ENCODE measurements at regions not wholly inside any gene's neighbourhood (a gene's known extent, or its start where the extent isn't known, plus 50 kb on each side); places are given as distances from the start of the nearest gene placed in this dataset.
"Not testable (repeated sequence)": the region's sequence is repeated elsewhere in the genome, so short reads cannot be mapped to it uniquely, and the experiment has no call there.

DNA sequence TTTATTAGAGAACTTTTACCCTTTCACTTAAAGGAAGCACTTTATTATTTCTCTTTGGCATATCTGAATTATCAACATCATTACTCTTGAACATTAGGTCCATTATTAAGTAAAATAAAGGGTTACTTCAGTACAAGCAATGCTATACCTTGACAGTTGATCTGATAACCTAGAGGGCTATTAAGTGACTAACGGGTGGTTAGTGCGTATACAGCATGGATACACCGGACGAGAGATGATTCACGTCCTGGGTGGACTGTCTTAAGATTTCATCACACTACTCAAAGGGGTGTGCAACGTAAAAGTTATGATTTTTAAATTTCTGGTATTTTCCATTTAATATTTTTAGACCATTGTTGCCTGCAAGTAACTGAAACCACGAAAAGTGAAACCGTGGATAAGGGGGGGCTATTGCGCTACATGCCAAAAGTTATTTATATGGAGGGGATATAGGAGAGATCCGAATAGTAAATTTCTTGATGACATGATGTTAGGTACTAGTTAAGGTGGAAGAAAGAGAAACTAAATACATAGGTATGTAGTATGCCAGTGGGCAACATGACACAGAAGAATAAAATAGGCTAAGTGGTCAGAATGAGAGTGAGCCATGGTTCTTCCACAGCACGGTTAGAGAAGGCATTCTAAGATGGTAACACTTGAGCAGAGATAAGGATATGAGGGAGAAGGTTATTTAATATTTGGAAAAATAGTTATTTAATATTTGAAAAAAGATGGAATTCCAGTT, 230.8 kb upstream of the ANKRD50 start:
- DNase-seq (ENCODE audit: low spot score) = no peak

DNA sequence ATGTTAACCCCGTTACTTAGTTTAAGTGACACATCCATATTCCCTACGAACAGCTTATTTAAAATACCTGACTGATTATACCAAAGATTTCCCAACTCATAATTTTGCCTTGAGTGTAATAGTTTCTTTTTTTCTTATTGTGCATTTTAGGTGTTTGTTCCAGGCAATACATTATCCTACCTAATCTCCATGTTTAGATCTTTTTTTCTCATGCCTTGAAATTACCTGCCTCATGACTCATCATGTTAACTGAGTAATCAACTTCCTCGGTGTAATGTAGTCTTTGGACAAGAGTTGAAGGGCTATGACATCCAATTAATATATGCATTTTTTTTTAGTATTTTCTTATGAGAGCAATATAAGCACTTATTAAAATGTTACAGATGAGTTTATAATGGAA, 228.7 kb upstream of the ANKRD50 start:
- no peak for DNase-seq (ENCODE audit: low spot score)

DNA sequence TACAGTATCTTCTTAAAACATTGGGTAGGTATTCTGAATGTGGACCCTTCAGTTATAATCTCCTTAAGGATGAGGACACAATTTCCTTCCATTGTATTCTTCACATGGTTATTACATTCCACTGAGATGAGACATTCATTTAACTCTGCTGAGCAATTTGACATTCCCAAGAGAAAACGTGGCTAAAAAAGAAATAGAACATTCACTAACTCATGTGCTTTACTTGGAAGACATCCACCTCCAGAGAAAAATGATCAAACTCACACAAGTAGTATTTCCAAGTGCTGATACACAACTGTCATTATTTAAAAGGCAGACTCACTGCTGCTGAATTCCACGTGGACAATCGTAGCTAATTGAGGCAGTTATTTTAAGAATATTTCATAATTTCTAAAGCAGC, 227.9 kb upstream of the ANKRD50 start:
- DNase-seq (ENCODE audit: low spot score) = peak; percentile 61

- no peak for DNase-seq (ENCODE audit: low spot score)
These were observed 227.4 kb upstream of the ANKRD50 start for GRCh38 chr4:124939908-124940307.

GRCh38 chr4:124938836-124939235, 226.3 kb upstream of the ANKRD50 start:
- DNase-seq (ENCODE audit: low spot score) = no peak

DNA sequence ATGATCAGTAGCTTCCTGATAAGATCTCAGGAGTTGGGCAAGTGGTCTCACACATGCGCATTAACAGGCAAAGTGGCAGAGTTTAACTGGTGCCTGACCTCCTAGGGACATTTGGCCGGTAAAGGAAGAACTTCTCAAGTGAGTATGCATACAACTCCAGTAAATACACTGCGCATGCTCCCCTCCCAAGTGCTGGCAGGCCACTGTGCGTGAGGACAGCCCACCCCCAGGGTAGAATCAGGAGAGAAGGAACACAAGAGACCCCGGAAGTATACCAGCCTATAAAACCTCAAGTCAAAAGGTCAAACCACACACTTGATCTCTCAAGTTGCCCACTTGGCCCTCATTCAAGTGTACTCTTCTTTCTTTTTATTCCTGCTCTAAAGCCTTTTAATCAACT, 225.5 kb upstream of the ANKRD50 start:
- no peak for DNase-seq (ENCODE audit: low spot score)

GRCh38 chr4:124936427-124936826, 223.9 kb upstream of the ANKRD50 start:
- DNase-seq (ENCODE audit: low spot score) = peak; percentile 33

DNA sequence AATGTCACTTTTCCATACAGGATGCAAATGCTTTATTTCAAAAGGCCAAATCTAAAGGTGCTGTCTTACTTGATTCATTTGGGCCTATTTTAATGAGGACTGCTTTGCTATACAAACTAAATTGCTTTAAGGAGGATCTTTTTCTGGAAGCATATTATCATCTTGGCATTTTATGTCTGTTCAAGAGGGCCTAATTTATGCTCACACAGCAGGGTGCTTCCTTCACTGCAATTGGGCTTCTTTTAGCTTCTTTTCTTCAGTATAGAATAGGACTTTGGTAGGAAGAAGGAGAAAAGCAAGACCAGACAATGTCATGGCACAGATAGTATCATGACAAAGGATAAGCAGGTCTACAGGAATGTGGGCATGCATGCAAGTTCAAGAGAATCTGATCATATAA, 222.4 kb upstream of the ANKRD50 start:
- no peak for DNase-seq (ENCODE audit: low spot score)

DNA sequence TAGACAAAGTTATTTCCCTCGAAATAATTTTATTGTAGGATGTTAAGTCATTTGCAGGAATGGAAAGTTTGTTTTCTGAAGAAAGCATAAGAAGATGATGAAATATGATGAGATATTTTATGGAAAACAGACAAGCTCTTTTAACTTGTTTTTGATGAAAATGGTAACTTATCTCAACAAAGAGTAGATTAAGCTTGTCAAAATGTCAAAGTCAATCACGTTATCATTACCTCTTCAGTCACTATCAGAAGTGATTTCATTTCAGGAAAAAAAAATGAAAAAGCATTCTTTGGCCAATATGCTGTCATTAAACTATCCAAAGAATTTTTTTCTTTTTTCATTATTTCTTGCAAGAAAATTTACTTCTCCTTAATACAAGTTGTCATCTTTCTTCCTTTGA, 221.0 kb upstream of the ANKRD50 start:
- DNase-seq (ENCODE audit: low spot score) = no peak

DNA sequence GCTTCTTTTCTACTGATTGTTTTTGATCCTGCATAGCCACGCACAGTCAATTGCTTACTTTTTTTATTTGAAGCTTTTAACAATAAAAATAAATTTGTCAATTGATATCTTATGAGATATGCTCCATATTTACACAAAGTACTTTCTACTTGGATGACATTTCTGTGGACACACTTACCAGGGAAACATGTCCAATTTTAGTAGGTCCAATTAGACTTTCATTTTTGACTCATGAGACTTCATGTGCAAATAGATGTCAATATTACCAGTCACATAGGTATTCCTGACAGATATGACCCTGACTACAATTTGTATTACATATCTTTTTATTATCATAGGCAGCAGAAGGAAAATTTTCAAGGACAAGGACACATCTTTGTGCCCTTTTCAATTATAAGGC, 219.9 kb upstream of the ANKRD50 start:
- no peak for DNase-seq (ENCODE audit: low spot score)

DNA sequence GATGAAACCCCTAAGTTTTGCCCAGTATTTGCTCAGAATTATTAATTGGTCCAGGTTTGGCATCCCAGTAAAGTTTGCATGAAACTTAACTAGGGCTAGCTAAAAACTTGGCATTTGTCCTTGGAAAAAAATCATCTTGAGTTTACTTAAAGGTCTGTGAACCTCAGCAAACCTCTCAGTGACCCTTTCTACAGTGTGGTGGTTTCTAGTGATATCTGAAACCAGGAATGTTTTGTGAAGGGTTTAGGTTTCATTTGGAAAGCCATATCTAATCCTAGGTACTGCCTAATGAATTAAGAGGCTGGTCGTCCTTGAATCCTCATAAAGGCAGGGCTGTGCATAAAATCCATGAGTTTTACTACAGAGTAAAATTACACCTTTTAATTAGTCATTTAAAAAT, 218.5 kb upstream of the ANKRD50 start:
- DNase-seq (ENCODE audit: low spot score) = no peak

DNA sequence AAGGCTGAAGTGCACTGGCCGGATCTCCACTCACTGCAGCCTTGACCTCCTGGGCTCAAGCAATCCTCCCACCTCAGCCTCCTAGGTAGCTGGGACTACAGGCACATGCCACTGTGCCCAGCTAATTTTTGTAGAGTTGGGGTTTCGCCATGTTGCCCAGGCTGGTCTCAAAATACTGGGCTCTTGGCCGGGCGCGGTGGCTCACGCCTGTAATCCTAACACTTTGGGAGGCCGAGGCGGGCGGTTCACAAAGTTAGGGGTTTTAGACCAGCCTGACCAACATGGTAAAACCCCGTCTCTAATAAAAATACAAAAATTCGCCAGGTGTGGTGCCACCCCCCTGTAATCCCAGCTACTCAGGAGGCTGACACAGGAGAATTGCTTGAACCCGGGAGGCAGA, 210.2 kb upstream of the ANKRD50 start:
- not testable (repeated sequence) for DNase-seq (ENCODE audit: low spot score)

- no peak for DNase-seq (ENCODE audit: low spot score)
These were observed 206.1 kb upstream of the ANKRD50 start for GRCh38 chr4:124918559-124919122.

DNA sequence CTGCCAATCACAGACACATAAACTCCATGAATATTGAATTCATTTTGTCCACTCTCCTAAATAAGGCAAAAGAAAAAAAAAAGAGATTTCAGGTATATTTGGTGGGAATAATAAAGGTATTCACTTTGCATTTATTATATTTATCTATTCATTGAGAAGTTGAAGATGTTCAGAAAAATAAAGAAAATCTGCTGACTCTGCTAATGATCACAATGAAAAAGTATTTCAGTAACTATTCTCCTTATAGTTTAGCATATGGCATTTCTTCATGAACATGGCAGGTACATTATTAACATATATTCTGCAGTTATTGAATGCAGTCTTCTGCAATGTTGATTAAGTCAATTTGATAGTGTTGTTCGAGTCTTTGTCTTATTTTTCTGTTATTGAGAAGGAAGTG, 202.5 kb upstream of the ANKRD50 start:
- DNase-seq (ENCODE audit: low spot score) = no peak

GRCh38 chr4:124913237-124913636, 200.7 kb upstream of the ANKRD50 start:
- no peak for DNase-seq (ENCODE audit: low spot score)

DNA sequence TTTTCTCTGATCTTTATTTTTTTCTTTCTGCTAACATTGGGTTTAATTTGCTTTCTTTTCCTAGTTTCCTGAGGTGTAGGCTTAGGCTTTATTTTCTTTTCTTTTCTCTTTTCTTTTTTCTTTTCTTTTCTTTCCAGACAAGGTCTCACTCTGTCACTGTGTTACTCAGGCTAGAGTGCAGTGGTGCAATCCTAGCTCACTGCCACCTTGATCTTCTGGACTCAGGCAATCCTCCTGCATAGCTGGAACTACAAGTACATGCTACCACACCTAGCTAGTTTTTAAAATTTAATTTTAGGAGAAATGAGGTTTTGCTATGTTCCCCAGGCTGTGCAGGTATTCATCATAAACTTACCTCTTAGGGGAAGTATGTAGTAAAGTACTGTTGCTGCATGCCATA, 197.8 kb upstream of the ANKRD50 start:
- no peak for DNase-seq (ENCODE audit: low spot score)

DNA sequence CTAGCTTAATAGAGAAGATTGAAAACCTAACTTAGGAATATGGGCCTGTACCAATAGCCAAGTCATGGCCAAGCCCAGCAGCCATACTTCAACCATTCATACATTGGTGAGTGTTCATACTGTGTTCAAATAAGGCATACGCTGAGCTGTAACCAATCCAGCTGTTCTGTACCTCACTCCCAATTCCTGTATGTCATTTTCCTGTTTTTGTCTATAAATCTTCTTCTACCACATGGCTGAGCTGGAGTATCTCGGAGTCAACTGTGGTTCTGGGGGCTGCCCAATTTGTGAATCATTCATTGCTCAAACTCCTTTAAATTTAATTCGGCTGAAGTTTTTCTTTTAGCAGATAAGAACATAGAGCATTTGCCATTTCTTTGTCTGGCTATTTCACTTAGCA, 195.3 kb upstream of the ANKRD50 start:
- peak; percentile 24 for DNase-seq (ENCODE audit: low spot score)

- no peak for DNase-seq (ENCODE audit: low spot score)
These were observed 192.9 kb upstream of the ANKRD50 start for GRCh38 chr4:124905441-124905840.

- DNase-seq (ENCODE audit: low spot score) = no peak
These were observed 192.3 kb upstream of the ANKRD50 start for GRCh38 chr4:124904723-124905388.

GRCh38 chr4:124903995-124904722, 191.6 kb upstream of the ANKRD50 start:
- DNase-seq (ENCODE audit: low spot score) = peak; percentile 52

DNA sequence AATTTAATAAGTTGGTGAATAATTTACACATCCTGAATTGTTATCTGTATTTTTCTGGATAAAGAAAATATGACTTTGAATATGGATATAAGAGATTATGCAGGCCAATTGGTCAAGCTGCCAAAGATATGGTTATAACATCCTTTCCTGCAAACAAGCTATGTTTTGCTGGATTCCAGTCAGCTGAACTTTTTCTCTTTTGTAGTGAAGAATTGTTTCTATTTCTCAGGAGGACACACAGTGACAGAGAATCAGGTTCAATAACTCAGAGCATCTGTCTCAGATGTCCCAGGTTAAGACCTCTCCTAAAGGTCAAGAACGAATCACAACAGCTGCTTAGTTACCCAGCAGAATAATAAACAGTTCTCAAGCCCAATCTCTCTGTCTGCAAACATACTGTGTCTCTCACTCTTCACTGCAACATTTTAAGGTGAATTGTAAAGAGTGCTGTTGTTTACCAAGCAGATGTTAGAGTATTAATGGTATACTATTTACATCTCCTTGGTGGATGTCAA, 189.5 kb upstream of the ANKRD50 start:
- no peak for DNase-seq (ENCODE audit: low spot score)

DNA sequence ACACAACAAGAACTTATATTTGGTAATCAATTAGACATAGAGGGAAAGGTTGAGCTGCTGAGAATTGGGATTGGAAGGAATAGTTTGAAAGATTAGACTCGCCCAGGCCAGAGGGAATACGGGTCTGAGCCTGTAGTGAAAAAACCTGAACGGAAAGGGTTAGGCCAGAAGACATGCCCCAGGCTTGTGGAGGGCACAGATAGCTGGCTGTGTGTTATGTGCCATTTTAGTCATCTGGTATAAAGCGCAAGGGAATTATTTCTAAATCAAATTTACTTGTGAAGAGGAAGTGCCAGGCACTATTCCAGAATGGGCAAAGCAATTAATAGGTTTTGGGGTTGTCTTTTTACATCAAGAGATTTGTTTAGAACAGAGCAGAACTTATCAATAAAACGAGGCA, 187.5 kb upstream of the ANKRD50 start:
- DNase-seq (ENCODE audit: low spot score) = no peak

DNA sequence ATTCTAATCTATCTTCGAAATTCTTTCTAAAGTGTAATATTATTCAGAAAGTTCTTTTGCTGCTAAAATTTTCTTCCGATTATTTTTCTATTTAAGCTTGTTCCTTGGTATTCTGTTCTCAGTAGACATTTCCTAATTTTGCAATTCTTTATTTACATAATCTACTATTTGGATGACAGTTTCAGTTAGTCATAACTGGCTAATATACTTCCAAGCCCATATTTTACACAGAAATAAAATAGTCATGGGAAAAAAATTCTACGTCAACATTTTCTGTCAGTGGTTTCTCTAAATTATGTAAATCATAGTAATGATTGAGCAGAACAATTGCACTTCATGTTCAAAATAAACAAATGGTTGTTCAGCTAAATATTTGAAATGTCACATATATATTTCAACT, 178.0 kb upstream of the ANKRD50 start:
- peak; percentile 8 for DNase-seq (ENCODE audit: low spot score)
